Right ventricle myocardium superior (tissue), 1 donor: ENCODE measurements at regions not wholly inside any gene's neighbourhood (a gene's known extent, or its start where the extent isn't known, plus 50 kb on each side); places are given as distances from the start of the nearest gene placed in this dataset.
"Not testable (repeated sequence)": the region's sequence is repeated elsewhere in the genome, so short reads cannot be mapped to it uniquely, and the experiment has no call there.

Experiments
- ATAC-seq: fragments of 200-7000 bp; cut with Tn5 transposase; one replicate; pipeline ENCODE4 v1.9.1; 2020; ENCODE audit warnings: mild to moderate bottlenecking; ENCODE audit not compliant: poor library complexity
- DNase-seq: peaks from one replicate; pipeline ENCODE4 v3.0.0-alpha.2; 2020
- intact Hi-C: fragments of 100-400 bp; cut with DNase I; formaldehyde crosslinking; loops from one replicate; pipeline ENCODE4 v1.11.2; 2022
- donor health status: DM: no; HTN: yes; CAD: no; lungs with severe emphysema.

DNA sequence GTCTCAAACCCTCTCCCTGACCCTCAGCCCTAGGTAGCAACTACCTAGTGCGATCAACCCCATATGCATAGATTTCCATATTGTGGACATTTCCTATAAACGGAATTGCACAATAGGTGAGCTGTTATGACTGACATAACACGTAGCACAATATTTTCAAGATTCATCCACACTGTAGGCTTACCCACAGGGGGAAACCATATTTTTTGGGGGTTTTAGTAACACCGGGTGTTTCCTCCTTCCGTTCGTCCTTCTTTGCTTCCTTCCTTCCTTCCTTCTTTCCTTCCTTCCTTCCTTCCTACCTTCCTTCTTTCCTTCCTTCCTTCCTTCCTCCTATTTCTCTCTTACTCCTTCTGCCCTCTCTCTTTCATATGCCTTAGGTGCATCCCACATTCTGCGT lies 524.2 kb downstream of the CWH43 start:
- DNase-seq, ATAC-seq, intact Hi-C loops: not testable (repeated sequence)

DNA sequence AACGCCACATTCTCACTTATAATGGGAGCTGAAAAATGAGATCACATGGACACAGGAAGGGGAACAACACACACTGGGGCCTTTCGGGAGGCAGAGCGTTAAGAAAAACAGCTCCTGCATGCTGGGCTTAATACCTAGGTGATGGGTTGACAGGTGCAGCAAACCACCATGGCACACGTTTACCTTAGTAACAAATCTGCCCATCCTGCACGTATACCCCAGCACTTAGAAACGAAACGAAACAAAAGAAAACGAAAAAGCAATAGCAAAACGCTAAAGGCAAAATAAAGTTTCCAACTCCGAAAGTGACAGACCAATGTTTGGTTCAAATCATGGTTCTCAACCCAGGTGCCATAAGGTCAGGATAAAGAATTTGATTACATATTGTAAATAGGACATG lies 525.3 kb downstream of the CWH43 start:
- DNase-seq, ATAC-seq, intact Hi-C loops: not testable (repeated sequence)

DNA sequence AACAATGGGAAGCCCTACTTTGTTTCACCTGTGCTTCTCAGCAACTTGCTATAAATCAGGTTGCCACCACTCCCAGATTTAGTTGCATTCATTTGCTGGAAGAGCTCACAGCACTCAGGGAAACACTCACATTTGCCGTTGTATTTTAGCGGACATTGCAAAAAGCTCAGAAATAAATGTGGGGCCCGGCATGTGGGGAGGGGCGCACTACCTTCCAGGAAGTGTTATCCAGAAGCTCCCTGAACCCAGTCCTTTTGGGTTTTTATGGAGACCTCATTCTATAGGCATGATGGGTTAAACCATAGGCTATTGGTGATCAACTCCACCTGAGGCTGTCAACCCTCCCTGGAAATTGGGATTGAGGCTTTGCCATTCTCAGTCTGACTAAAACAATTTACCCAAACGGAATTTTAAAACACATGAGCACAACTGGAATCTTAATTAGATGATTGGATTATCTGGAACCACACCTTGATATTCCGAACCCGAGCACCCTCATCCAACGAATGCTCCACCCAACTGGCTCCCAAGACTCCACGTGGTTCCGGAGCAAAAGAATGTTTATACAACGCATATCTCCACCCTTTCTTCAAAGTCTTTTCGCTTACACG lies 525.9 kb downstream of the CWH43 start:
- ATAC-seq, intact Hi-C loops: not testable (repeated sequence)
- peak; percentile 35 for DNase-seq

DNA sequence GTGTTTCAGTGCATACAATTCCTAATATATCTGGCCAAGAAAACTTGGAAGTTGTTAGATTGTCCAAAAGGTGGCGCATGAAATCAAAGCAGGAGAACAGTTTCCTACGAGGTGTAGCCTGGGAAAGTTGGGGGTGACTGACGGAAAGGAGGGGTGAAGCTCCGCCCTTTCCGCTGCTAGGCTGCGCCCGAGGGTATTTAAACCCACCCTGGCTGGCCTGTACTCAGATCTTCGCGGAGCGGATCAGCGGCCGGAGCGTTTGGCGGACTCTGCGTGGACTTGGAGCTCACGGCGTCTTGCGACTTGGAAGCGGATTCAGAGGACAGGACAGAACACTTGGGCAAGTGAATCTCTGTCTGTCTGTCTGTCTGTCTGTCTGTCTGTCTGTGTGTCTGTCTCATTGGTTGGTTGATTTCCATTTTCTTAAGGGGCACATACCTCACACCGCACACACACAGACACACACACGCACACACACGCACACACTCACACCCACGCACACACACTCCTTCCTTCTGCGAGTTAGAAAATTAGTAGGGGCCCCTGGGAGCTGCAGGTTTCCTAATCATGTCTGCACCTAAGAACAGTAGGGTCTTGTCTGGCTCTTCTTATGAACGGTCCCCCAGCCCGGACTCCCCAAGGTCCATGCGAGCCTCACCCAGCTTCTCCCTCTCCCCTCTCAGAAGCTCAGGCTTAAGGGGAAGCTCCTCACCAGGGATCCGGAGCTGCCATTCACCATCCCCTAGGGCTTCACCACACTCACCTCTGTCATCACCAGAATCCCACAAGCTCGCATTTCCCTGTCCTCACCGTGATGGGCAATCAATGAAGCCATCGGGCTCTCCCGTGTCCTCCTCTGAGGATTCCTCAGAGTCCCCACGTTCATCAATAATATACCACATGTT lies 526.8 kb downstream of the CWH43 start:
- ATAC-seq, intact Hi-C loops: not testable (repeated sequence)
- DNase-seq: peak; percentile 54

DNA sequence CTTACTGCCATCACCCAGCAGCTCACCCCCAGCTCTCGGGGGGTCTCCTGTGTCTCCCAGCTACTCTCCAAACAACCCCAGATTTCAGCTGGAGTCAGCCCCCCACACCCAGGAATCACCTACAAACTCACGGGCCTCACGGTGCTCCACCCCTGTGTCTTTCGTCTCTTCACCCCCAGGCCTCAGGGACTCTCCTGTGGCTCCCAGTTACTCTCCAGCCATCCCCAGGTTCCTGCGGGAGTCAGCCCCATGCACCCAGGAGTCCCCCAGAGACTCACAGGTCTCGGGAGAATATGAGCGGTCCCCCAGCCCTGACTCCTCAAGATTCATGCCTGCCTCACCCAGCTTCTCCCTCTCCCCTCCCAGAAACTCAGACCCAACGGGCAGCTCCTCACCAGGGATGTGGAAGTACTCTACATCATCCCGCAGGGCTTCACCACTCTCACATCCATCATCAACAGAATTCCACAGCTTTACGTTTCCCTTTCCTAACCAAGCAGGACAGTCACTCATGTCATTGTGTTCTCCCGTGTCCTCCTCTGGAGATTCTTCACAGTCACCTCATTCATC lies 527.6 kb downstream of the CWH43 start:
- peak; percentile 45 for DNase-seq
- intact Hi-C loops, ATAC-seq: not testable (repeated sequence)

DNA sequence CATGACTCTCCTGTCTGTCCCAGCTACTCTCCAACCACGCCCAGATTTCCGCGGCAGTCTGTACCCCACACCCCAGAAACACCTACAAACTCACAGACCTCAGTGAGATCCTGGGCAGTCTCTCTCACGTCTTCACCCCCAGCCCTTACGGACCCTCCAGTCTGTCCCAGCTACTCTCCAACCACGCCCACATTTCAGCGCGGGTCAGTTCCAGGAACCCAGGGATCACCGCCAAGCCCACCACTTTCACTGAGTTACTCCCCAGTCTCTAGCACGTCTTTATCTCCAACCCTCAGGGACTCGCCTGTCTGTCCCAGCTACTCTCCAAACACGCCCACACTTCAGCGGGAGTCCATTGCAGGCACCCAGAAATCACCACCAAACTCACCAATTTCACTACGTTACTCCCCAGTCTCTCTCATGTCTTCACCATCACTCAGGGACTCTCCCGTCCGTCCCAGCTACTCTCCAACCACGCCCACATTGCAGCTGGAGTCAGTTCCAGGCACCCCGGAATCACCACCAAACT lies 528.2 kb downstream of the CWH43 start:
- intact Hi-C loops, ATAC-seq: not testable (repeated sequence)
- peak; percentile 51 for DNase-seq

DNA sequence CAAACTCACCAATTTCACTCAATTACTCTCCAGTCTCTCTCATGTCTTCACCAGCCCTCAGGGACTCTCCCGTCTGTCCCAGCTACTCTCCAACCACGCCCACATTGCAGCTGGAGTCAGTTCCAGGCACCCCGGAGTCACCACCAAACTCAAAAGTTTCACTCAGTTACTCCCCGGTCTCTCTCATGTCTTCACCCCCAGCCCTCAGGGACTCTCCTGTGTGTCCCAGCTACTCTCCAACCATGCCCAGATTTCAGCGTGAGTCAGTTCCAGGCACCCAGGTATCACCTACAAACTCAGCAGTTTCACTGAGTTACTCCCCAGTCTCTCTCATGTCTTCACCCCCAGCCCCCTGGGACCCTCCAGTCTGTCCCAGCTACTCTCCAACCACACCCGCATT lies 528.8 kb downstream of the CWH43 start:
- intact Hi-C loops: not testable (repeated sequence)
- DNase-seq: peak; percentile 39

DNA sequence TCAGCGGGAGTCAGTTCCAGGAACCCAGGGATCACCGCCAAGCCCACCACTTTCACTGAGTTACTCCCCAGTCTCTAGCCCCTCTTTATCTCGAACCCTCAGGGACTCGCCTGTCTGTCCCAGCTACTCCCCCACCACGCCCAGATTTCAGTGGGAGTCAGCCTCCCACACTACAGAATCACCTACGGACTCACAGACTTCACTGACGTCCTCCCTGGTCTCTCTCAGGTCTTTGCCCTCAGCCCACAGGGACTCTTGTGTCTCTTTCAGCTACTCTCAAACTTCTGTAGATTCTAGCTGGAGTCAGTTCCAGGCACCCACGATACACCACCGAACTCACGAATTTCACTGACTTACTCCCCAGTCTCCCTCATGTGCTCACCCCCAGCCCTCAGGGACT lies 529.2 kb downstream of the CWH43 start:
- ATAC-seq, intact Hi-C loops: not testable (repeated sequence)

More for the DNA sequence above, 528.8 kb downstream of the CWH43 start:
- ATAC-seq: not testable (repeated sequence)

DNA sequence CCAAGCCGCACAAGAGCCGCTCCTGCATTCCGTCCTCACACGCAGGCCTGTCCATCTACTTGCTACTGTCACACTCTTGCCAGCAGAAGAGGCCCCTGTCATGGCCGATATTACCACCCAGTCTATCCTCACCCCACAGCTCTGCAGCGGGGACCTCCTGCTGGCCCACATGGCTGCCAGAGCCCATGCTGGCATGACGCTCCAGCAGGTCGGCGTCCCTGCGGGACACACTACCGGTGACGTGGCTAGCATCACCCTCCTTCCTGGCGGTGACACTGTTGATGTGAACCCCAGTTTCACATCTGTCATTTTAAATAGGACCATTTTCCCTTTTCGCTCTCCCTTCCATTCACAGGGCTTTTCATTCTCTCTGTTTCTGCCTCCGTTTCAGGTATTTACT lies 530.0 kb downstream of the CWH43 start:
- intact Hi-C loops, ATAC-seq: not testable (repeated sequence)
- peak; percentile 35 for DNase-seq

More for the DNA sequence above, 529.2 kb downstream of the CWH43 start:
- not testable (repeated sequence) for DNase-seq

DNA sequence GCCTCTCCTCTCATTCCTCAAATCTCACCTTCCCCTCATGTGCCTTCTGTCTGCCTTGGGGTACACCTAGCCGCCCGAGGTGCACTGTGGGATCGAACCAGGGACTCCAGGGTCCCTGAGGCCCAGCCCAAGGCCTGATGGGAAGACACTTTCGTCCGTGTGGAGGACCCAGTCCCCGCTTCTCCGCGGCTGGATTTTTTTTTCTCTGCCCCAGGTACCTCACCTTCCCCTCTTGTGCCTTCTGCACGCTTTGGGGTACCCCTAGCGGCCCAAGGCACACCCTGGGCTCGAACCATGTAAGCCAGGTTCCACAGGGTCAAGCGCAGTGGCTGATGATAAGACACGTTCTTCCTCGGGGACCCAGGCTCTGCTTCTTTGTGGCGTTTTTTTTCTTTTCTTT lies 530.7 kb downstream of the CWH43 start:
- intact Hi-C loops: no loop called here
- ATAC-seq: no peak
- DNase-seq: peak; percentile 32

DNA sequence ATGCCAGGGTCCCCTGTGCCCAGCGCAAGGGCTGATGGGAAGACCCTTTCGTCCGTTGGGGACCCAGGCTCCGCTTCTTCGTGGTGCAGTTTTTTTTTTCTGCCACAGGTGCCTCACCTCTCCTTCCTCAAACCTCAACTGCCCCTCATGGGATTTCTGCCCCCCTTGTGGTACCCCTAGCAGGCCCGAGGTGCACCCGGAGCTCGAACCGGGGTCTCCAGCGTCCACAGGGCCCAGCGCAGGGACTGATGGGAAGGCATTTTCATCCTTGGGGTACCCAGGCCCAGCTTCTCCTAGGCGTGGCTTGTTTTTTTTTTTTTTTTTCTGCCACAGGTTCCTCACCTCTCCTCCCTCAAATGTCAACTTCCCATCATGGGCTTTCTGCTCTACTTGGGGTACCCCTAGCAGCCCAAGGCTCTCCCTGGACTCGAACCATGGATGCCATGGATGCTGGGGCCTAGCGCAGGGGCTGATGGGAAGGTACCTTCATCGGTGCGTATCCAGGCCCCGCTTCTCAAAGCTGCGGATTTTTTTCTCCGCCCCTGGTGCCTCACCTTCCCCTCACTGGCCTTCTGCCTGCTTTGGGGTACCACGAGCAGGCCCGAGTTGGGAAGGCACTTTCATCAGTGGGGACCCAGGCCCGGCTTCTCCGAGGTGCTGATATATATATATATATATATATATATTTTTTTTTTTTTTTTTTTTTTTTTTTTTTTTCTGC lies 531.6 kb downstream of the CWH43 start:
- intact Hi-C loops, ATAC-seq: not testable (repeated sequence)
- DNase-seq: peak; percentile 30

DNA sequence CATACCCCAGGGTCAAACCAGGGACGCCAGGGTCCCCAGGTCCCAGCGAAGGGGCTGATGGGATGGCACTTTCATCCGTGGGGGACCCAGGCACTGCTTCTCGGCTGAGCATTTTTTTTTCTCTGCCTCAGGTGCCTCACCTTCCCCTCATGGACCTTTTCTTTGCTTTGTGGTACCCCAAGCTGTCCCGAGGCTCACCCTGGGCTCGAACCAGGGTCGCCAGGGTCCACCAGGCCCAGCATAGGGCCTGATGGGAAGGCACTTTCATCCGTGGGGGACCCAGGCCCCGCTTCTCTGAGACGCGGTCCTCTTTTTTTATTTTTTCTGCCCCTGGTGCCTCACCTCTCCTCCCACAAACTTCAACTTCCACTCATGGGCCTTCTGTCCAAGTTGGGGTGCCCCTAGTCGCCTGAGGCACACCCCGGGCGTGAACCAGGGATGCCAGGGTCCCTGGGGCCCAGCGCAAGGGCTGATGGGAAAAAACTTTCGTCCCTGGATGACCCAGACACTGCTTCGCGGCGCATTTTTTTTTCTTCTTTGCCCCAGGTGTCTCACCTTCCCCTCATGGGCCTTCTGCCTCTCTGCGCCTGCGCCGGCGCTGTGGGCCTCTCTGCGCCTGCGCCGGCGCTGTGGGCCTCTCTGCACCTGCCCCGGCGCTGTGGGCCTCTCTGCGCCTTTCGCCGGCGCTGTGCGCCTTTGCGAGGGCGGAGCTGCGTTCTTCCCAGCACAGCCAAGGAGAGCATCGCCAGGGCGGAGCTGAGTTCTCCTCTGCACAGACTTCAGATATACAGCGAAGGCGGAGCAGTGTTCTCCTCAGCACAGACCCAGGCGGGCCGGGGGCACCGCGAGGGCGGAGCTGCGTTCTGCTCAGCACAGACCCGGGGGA lies 533.3 kb downstream of the CWH43 start:
- intact Hi-C loops, ATAC-seq, DNase-seq: not testable (repeated sequence)

DNA sequence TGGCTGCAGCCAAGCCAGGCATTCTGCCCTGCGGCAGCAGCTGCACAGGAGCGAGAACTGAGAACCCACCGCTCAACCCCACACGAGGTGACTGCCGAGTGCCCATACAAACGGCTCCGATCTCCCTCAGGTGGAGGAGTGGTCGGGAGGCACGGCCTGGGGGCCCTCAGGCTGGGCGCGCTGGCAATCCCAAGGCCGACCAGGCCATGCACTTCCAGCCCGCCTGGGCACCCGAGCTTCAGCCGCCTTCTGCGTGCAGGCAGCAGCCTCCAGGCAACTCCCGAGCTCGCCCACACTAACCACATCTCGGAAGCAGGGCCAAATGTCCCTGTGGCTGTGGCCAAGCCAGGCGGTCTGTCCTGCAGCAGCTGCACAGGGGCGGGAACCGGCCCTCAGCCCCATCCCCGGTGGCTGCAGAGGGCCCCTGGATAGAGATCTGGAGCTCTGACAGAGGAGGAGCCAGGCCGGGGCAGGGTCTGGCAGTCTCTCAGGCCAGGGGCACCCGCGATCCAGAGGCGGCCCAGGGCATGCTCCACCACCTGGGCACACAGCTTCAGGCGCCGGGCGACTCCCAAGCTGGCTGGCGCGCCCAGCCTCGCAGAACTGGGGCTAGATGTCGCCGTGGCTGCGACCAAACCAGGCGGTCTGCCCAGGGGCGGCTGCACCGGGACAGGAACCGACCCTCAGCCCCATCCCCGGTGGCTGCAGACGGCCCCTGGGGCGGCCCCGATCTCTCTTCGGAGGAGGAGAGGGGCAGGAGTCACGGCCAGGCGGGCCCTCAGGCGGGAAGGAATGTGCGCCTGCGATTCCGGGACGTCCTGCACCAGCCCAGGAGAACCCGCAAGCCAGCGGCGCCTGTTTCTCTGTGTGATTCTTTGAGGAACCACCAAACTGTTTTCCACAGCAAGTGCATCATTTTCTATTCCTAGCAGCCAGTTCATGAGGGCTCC lies 538.0 kb downstream of the CWH43 start:
- DNase-seq, ATAC-seq, intact Hi-C loops: not testable (repeated sequence)

DNA sequence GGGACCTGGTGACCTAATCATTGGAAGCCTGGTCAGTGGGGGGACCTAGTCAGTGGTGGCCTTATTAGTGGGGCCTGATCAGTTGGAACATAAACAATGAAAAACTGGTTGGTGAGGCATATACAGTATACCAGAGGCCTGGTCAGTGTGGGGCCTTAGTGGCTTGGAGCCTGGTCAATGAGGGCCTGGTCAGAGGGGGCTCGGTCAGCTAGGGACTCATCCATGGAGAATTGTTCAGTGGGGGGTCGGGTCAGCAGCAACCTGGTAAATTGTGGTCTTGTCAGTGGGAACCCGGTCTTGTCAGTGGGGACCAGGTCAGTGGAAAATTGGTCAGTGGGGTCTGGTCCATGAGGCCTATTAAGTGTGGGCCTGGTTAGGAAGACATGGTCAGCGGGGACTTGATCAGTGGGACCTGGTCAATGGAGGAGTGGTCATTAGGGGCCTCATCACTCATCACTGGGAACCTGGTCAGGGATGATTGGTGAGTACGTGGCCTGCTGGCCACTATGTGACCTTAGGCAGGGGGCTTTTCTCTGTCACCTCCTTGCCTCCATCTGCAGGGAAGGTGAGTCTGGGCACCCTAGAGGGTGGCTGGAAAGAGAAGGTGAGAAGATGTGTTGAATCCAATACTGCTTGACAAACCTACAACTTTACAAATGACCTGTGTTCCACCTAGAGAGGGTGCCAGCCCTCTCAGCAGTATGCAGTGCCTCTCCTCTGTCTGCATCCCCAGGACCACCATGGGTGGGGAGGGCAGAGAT lies 573.0 kb downstream of the CWH43 start:
- intact Hi-C loops, ATAC-seq, DNase-seq: not testable (repeated sequence)

DNA sequence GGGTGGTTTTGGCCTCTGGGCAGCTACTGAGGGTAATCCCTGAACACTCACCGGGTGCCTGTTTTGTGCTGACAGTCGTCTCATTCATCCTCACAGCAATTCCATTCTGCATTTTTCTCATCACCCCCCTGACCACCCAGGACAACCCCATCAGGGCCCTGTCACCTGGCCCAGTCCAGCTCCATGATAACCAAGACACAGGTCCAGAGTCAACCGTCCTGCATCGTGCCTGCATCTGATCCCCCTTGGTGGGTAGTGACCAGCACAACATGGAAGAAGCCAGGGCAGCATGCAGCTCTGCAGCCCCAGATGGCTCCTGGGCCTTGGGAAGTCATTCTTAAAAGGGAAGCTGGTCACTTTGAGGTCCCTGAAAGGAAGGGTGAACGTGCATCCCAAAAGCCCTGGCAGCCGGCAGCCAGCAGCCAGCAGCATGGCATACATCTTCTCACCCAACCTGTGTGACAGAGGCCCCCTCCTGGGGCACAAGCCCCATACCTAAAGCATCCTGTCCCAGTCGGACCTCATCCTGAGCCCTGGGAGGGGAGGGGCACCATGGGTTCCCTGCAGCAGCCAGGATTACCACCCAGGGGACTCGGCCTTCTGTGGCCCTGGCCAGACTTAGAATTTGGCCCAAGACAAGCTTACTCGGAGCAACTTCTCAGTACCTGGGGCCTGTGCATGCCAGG lies 574.2 kb downstream of the CWH43 start:
- intact Hi-C loops, ATAC-seq, DNase-seq: not testable (repeated sequence)
